ENCODE measurements at regions not wholly inside any gene's neighbourhood (a gene's known extent, or its start where the extent isn't known, plus 50 kb on each side); places are given as distances from the start of the nearest gene placed in this dataset.

GRCh38 chr5:162842727-162843126 is 594.7 kb upstream of the CCNG1 start:
- Histone ChIP-seq H3T11ph (ENCODE audit: low read length) (no peak overlapping the region), H4K8ac (replicated peaks; ENCODE audit: insufficient read length, low read depth, low read length) (no peak overlapping the region), H4K5ac (ENCODE audit: insufficient read length, low read depth, low read length) (no peak overlapping the region), H3K4me2 (ENCODE audit: insufficient read depth, insufficient read length, low read length) (no peak overlapping the region), H3K27me3 (ENCODE audit: insufficient read depth, low read length) (no peaks in the 10 kb centered on the region), H3K79me2 (ENCODE audit: insufficient read depth, low read length) (no peaks in the 10 kb centered on the region), H2BK5ac (ENCODE audit: insufficient read length, low read length) (no peak overlapping the region), H3K23me2 (ENCODE audit: insufficient read length, low read depth, low read length, poor library complexity, severe bottlenecking) (no peaks in the 10 kb centered on the region), H3K56ac (ENCODE audit: insufficient read length, low read depth, low read length) (no peak overlapping the region), H3K14ac (ENCODE audit: insufficient read depth, low read length) (no peak overlapping the region), H3K79me1 (ENCODE audit: insufficient read depth, low read depth, low read length, poor library complexity, severe bottlenecking) (no peaks in the 10 kb centered on the region), H2BK20ac (ENCODE audit: low read depth, low read length, poor library complexity, severe bottlenecking) (no peak overlapping the region), H4K91ac (ENCODE audit: insufficient read length, low read depth, low read length) (no peak overlapping the region), H2AFZ (ENCODE audit: low read length) (no peak overlapping the region), H3K9ac (ENCODE audit: extremely low read depth, insufficient read length, low read length) (no peak overlapping the region), H2BK12ac (ENCODE audit: insufficient read length, low read depth, low read length) (no peak overlapping the region), H3K9me3 (ENCODE audit: control insufficient read depth, low read depth, low read length) (no peaks in the 10 kb centered on the region), H3K4ac (ENCODE audit: low read depth, low read length) (no peak overlapping the region), H2BK15ac (ENCODE audit: low read depth, low read length) (no peak overlapping the region), H3K18ac (ENCODE audit: insufficient read length, low read depth, low read length) (no peak overlapping the region), H4K20me1 (ENCODE audit: control insufficient read depth, insufficient read depth, insufficient read length) (no peaks in the 10 kb centered on the region), H3K23ac (ENCODE audit: insufficient read length, low read depth, low read length) (no peak overlapping the region), H2AK5ac (ENCODE audit: insufficient read length, low read length) (no peak overlapping the region), H3K27ac (ENCODE audit: insufficient read length, low read depth, low read length) (no peak overlapping the region), H2BK120ac (ENCODE audit: low read depth, low read length, poor library complexity, severe bottlenecking) (no peak overlapping the region), H3K4me1 (ENCODE audit: insufficient read depth, low read length) (no peaks in the 10 kb centered on the region)
- no peaks in the 10 kb centered on the region; a peak in 1 of 7 replicates for H3K36me3 Mint-ChIP-seq (ENCODE audit: insufficient read depth in 1 of 3, low read depth in 3 of 3)
- no peak for TF ChIP-seq CTCF (conservative IDR thresholded peaks at IDR 0.05)
- H3K4me3 Mint-ChIP-seq, result no peak overlapping the region
- H3K27ac Mint-ChIP-seq, result no peak overlapping the region
- no peaks in the 10 kb centered on the region for H3K27me3 Mint-ChIP-seq (ENCODE audit: low read depth)
- H3K4me1 Mint-ChIP-seq, result no peaks in the 10 kb centered on the region
- DNase-seq, result no peak
- H3K9me3 Mint-ChIP-seq, result peaks cover 0 to 1% of the 10 kb centered on the region in 2 experiments; a peak in 1 of 5 replicates
- no CpG with 5 or more reads among the region's 2 CpGs for WGBS (ENCODE audit: extremely low coverage, insufficient read length, low lambda C conversion rate)
